ENCODE measurements at regions not wholly inside any gene's neighbourhood (a gene's known extent, or its start where the extent isn't known, plus 50 kb on each side); places are given as distances from the start of the nearest gene placed in this dataset.

GRCh38 chr10:33559105-33559504 lies 224.6 kb upstream of the NRP1 start:
- H3K36me3 Mint-ChIP-seq (ENCODE audit: low read depth) = no peaks in the 10 kb centered on the region

GRCh38 chr10:33557313-33557712 lies 222.8 kb upstream of the NRP1 start:
- Mint-ChIP-seq H3K4me1 (ENCODE audit: low read depth) (no peaks in the 10 kb centered on the region), H3K27ac (no peak overlapping the region), H3K27me3 (ENCODE audit: low read depth) (no peaks in the 10 kb centered on the region), H3K9me3 (no peaks in the 10 kb centered on the region), H3K4me3 (no peak overlapping the region), H3K36me3 (ENCODE audit: low read depth) (no peaks in the 10 kb centered on the region)

More at GRCh38 chr10:33559105-33559504, 224.6 kb upstream of the NRP1 start:
- H3K27me3 Mint-ChIP-seq (ENCODE audit: low read depth) = no peaks in the 10 kb centered on the region
- no peak overlapping the region for H3K4me3 Mint-ChIP-seq
- no peak overlapping the region for H3K27ac Mint-ChIP-seq
- no peaks in the 10 kb centered on the region for H3K9me3 Mint-ChIP-seq
- H3K4me1 Mint-ChIP-seq (ENCODE audit: low read depth) = no peaks in the 10 kb centered on the region

- H3K4me1 Mint-ChIP-seq (ENCODE audit: low read depth) = no peaks in the 10 kb centered on the region
- no peak overlapping the region for H3K27ac Mint-ChIP-seq
- H3K4me3 Mint-ChIP-seq = no peak overlapping the region
Observed at GRCh38 chr10:33556620-33557019, 222.2 kb upstream of the NRP1 start.

GRCh38 chr10:33556103-33556502 lies 221.6 kb upstream of the NRP1 start:
- no peaks in the 10 kb centered on the region for H3K36me3 Mint-ChIP-seq (ENCODE audit: low read depth)
- H3K4me3 Mint-ChIP-seq = no peak overlapping the region
- H3K9me3 Mint-ChIP-seq = no peaks in the 10 kb centered on the region
- H3K27me3 Mint-ChIP-seq (ENCODE audit: low read depth) = no peaks in the 10 kb centered on the region
- H3K27ac Mint-ChIP-seq = no peak overlapping the region
- no peaks in the 10 kb centered on the region for H3K4me1 Mint-ChIP-seq (ENCODE audit: low read depth)

More at GRCh38 chr10:33556620-33557019, 222.2 kb upstream of the NRP1 start:
- no peaks in the 10 kb centered on the region for H3K9me3 Mint-ChIP-seq
- H3K36me3 Mint-ChIP-seq (ENCODE audit: low read depth) = no peaks in the 10 kb centered on the region
- no peaks in the 10 kb centered on the region for H3K27me3 Mint-ChIP-seq (ENCODE audit: low read depth)

GRCh38 chr10:33553748-33554571 lies 219.5 kb upstream of the NRP1 start:
- Mint-ChIP-seq H3K9me3 (no peaks in the 10 kb centered on the region), H3K4me3 (no peak overlapping the region), H3K36me3 (ENCODE audit: low read depth) (no peaks in the 10 kb centered on the region), H3K4me1 (ENCODE audit: low read depth) (no peaks in the 10 kb centered on the region), H3K27ac (no peak overlapping the region), H3K27me3 (ENCODE audit: low read depth) (no peaks in the 10 kb centered on the region)

- no peak overlapping the region for H3K27ac Mint-ChIP-seq
- H3K27me3 Mint-ChIP-seq (ENCODE audit: low read depth) = no peaks in the 10 kb centered on the region
- H3K36me3 Mint-ChIP-seq (ENCODE audit: low read depth) = no peaks in the 10 kb centered on the region
- H3K9me3 Mint-ChIP-seq = no peaks in the 10 kb centered on the region
- no peaks in the 10 kb centered on the region for H3K4me1 Mint-ChIP-seq (ENCODE audit: low read depth)
- no peak overlapping the region for H3K4me3 Mint-ChIP-seq
Observed at GRCh38 chr10:33552290-33552689, 217.8 kb upstream of the NRP1 start.

- no peak overlapping the region for H3K27ac Mint-ChIP-seq
- no peak overlapping the region for H3K4me3 Mint-ChIP-seq
- no peaks in the 10 kb centered on the region for H3K36me3 Mint-ChIP-seq (ENCODE audit: low read depth)
- H3K9me3 Mint-ChIP-seq = no peaks in the 10 kb centered on the region
- H3K4me1 Mint-ChIP-seq (ENCODE audit: low read depth) = no peaks in the 10 kb centered on the region
- no peaks in the 10 kb centered on the region for H3K27me3 Mint-ChIP-seq (ENCODE audit: low read depth)
Observed at GRCh38 chr10:33550811-33551210, 216.3 kb upstream of the NRP1 start.

GRCh38 chr10:33547976-33548375 lies 213.5 kb upstream of the NRP1 start:
- Mint-ChIP-seq H3K27ac (no peak overlapping the region), H3K36me3 (ENCODE audit: low read depth) (no peaks in the 10 kb centered on the region), H3K9me3 (peaks cover 7% of the 10 kb centered on the region), H3K4me3 (no peak overlapping the region), H3K27me3 (ENCODE audit: low read depth) (no peaks in the 10 kb centered on the region), H3K4me1 (ENCODE audit: low read depth) (no peaks in the 10 kb centered on the region)

GRCh38 chr10:33546031-33546430 lies 211.6 kb upstream of the NRP1 start:
- H3K27me3 Mint-ChIP-seq (ENCODE audit: low read depth) = no peaks in the 10 kb centered on the region
- no peak overlapping the region for H3K27ac Mint-ChIP-seq
- no peak overlapping the region for H3K4me3 Mint-ChIP-seq
- H3K9me3 Mint-ChIP-seq = peaks cover 11% of the 10 kb centered on the region
- no peaks in the 10 kb centered on the region for H3K36me3 Mint-ChIP-seq (ENCODE audit: low read depth)
- no peaks in the 10 kb centered on the region for H3K4me1 Mint-ChIP-seq (ENCODE audit: low read depth)

GRCh38 chr10:33542752-33543505 lies 208.5 kb upstream of the NRP1 start:
- Mint-ChIP-seq H3K27me3 (ENCODE audit: low read depth) (peaks cover 4% of the 10 kb centered on the region), H3K27ac (no peak overlapping the region), H3K9me3 (peaks cover 11% of the 10 kb centered on the region), H3K36me3 (ENCODE audit: low read depth) (no peaks in the 10 kb centered on the region), H3K4me1 (ENCODE audit: low read depth) (no peaks in the 10 kb centered on the region), H3K4me3 (no peak overlapping the region)

- Mint-ChIP-seq H3K9me3 (peaks cover 11% of the 10 kb centered on the region), H3K36me3 (ENCODE audit: low read depth) (no peaks in the 10 kb centered on the region), H3K27me3 (ENCODE audit: low read depth) (peaks cover 4% of the 10 kb centered on the region), H3K4me1 (ENCODE audit: low read depth) (no peaks in the 10 kb centered on the region), H3K27ac (no peak overlapping the region), H3K4me3 (no peak overlapping the region)
Observed at GRCh38 chr10:33539116-33539515, 204.6 kb upstream of the NRP1 start.

- peaks cover 4% of the 10 kb centered on the region for H3K27me3 Mint-ChIP-seq (ENCODE audit: low read depth)
- H3K27ac Mint-ChIP-seq = no peak overlapping the region
- H3K36me3 Mint-ChIP-seq (ENCODE audit: low read depth) = no peaks in the 10 kb centered on the region
- H3K4me3 Mint-ChIP-seq = no peak overlapping the region
- H3K4me1 Mint-ChIP-seq (ENCODE audit: low read depth) = no peaks in the 10 kb centered on the region
- H3K9me3 Mint-ChIP-seq = peaks cover 4% of the 10 kb centered on the region
Observed at GRCh38 chr10:33537066-33537465, 202.6 kb upstream of the NRP1 start.

GRCh38 chr10:33536508-33536907 lies 202.0 kb upstream of the NRP1 start:
- no peak overlapping the region for H3K27ac Mint-ChIP-seq
- no peaks in the 10 kb centered on the region for H3K36me3 Mint-ChIP-seq (ENCODE audit: low read depth)
- no peaks in the 10 kb centered on the region for H3K9me3 Mint-ChIP-seq
- no peaks in the 10 kb centered on the region for H3K4me1 Mint-ChIP-seq (ENCODE audit: low read depth)
- H3K4me3 Mint-ChIP-seq = no peak overlapping the region
- peaks cover 4% of the 10 kb centered on the region for H3K27me3 Mint-ChIP-seq (ENCODE audit: low read depth)

GRCh38 chr10:33535866-33536265 lies 201.4 kb upstream of the NRP1 start:
- Mint-ChIP-seq H3K27me3 (ENCODE audit: low read depth) (peaks cover 4% of the 10 kb centered on the region), H3K27ac (no peak overlapping the region), H3K4me3 (no peak overlapping the region), H3K9me3 (no peaks in the 10 kb centered on the region), H3K4me1 (ENCODE audit: low read depth) (no peaks in the 10 kb centered on the region), H3K36me3 (ENCODE audit: low read depth) (no peaks in the 10 kb centered on the region)

- no peaks in the 10 kb centered on the region for H3K4me1 Mint-ChIP-seq (ENCODE audit: low read depth)
- no peak overlapping the region for H3K27ac Mint-ChIP-seq
- H3K9me3 Mint-ChIP-seq = no peaks in the 10 kb centered on the region
- no peak overlapping the region for H3K4me3 Mint-ChIP-seq
- peaks cover 4% of the 10 kb centered on the region for H3K27me3 Mint-ChIP-seq (ENCODE audit: low read depth)
- no peaks in the 10 kb centered on the region for H3K36me3 Mint-ChIP-seq (ENCODE audit: low read depth)
Observed at GRCh38 chr10:33534416-33534815, 199.9 kb upstream of the NRP1 start.
